ENCODE measurements at regions not wholly inside any gene's neighbourhood (a gene's known extent, or its start where the extent isn't known, plus 50 kb on each side); places are given as distances from the start of the nearest gene placed in this dataset.

DNA sequence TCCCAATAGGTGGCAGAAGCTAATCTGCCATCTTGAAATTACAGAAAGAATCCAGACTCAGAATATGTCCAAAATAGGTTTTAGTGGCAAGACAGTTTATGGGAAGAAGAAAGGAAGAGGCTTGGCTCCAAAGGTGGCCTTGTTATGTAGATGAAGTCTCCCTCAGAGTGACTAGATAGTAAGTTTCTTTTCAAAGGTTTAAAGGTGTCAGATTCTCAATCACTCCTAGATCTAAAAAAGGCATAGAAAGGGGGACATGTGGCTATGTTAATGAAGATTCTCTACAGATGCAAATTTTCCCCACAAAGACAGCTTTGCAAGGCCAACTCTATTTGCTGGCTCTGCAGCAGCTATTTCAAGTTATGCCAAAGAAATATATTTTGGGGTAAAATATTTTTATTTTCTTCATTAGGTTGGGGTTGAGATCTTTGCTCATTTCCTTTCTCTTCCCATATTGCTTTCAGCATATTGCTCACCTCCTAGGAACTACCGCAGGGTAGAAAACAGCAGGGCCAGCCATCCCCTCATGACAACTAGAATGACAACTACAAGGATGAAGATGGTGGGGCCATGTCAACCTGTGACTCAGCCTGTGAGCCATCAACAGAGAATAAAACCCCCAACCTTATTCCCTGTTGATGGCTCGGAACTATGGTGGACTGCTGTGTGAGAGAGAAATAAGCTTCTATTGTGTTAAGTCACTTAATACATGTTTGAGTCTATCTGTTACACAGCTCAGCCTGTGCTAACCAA is 274.0 kb upstream of the GALNT17 start:
- 94% methylated on average over 2 of the region's 2 CpGs for WGBS
- H3K27ac ChIP-seq = no peak overlapping the region
- H3K27me3 ChIP-seq (replicated peaks; ENCODE audit: insufficient read depth) = no peaks in the 10 kb centered on the region
- no peak for TF ChIP-seq POLR2A (IDR thresholded peaks at IDR 0.05)
- TF ChIP-seq POLR2AphosphoS5 (IDR thresholded peaks at IDR 0.05) = no peak
- TF ChIP-seq, protein P1, sequence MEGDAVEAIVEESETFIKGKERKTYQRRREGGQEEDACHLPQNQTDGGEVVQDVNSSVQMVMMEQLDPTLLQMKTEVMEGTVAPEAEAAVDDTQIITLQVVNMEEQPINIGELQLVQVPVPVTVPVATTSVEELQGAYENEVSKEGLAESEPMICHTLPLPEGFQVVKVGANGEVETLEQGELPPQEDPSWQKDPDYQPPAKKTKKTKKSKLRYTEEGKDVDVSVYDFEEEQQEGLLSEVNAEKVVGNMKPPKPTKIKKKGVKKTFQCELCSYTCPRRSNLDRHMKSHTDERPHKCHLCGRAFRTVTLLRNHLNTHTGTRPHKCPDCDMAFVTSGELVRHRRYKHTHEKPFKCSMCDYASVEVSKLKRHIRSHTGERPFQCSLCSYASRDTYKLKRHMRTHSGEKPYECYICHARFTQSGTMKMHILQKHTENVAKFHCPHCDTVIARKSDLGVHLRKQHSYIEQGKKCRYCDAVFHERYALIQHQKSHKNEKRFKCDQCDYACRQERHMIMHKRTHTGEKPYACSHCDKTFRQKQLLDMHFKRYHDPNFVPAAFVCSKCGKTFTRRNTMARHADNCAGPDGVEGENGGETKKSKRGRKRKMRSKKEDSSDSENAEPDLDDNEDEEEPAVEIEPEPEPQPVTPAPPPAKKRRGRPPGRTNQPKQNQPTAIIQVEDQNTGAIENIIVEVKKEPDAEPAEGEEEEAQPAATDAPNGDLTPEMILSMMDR (IDR thresholded peaks at IDR 0.05) = no peak
- no peak overlapping the region for H3K4me3 ChIP-seq
- no peaks in the 10 kb centered on the region for H3K4me1 ChIP-seq (replicated peaks)
- no peaks in the 10 kb centered on the region for H3K36me3 ChIP-seq
- no peaks in the 10 kb centered on the region for H3K9me3 ChIP-seq
- intact Hi-C loops (cut with DNase I) = loop anchor here (1.0 to 5.0 kb wide), 3 partner anchors 274 to 878 kb away; partner anchors contain the start of gene GALNT17
- DNase-seq (ENCODE audit: low spot score) = no peak

DNA sequence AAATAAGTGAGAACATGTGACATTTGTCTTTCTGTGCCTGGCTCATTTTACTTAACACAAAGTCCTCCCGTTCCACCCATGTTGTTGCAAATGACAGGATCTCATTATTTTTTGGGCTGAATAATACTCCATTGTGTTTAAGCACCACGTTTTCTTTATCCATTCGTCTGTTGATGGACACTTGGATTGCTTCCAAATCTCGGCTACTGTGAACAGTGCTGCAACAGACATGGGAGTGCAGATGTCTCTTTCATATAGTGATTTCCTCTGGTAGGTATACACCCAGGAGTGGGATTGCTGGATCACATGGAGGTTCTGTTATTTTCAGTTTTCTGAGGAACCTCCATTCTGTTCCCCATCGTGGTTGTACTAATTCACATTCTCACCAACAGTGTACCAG is 264.4 kb upstream of the GALNT17 start:
- TF ChIP-seq, protein P1 (IDR thresholded peaks at IDR 0.05) = no peak
- TF ChIP-seq POLR2AphosphoS5 (IDR thresholded peaks at IDR 0.05) (no peak), POLR2A (IDR thresholded peaks at IDR 0.05) (no peak)
- H3K9me3 ChIP-seq = no peaks in the 10 kb centered on the region
- H3K36me3 ChIP-seq = no peaks in the 10 kb centered on the region
- WGBS = 43% methylated on average over 5 of the region's 5 CpGs
- no peaks in the 10 kb centered on the region for H3K4me1 ChIP-seq (replicated peaks)
- H3K27ac ChIP-seq = no peak overlapping the region
- intact Hi-C loops (cut with DNase I) = no loop called here
- H3K4me3 ChIP-seq = no peak overlapping the region
- no peaks in the 10 kb centered on the region for H3K27me3 ChIP-seq (replicated peaks; ENCODE audit: insufficient read depth)
- DNase-seq (ENCODE audit: low spot score) = no peak

DNA sequence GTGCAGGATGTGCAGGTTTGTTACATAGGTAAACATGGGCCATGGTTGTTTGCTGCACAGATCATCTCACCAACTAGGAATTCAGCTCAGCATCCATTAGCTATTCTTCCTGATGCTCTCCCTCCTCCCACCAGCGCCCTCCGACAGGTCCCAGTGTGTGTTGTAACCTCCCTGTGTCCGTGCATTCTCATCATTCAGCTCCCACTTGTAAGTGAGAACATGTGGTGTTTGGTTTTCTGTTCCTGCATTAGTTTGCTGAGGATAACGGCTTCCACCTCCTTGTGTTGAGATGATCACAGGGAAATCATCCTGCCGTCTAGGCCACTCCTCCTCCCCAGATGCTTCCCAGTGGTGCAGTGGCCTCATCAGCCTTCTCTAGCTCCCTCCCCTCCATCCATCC is 261.6 kb upstream of the GALNT17 start:
- Histone ChIP-seq H3K27me3 (replicated peaks; ENCODE audit: insufficient read depth) (no peaks in the 10 kb centered on the region), H3K9me3 (no peaks in the 10 kb centered on the region), H3K27ac (no peak overlapping the region), H3K4me3 (no peak overlapping the region), H3K4me1 (replicated peaks) (no peaks in the 10 kb centered on the region), H3K36me3 (no peaks in the 10 kb centered on the region)
- TF ChIP-seq, protein P1 (IDR thresholded peaks at IDR 0.05) = no peak
- TF ChIP-seq POLR2A (IDR thresholded peaks at IDR 0.05) (no peak), POLR2AphosphoS5 (IDR thresholded peaks at IDR 0.05) (no peak)
- intact Hi-C loops (cut with DNase I) = no loop called here
- WGBS = 63% methylated on average over 5 of the region's 5 CpGs
- DNase-seq (ENCODE audit: low spot score) = no peak

DNA sequence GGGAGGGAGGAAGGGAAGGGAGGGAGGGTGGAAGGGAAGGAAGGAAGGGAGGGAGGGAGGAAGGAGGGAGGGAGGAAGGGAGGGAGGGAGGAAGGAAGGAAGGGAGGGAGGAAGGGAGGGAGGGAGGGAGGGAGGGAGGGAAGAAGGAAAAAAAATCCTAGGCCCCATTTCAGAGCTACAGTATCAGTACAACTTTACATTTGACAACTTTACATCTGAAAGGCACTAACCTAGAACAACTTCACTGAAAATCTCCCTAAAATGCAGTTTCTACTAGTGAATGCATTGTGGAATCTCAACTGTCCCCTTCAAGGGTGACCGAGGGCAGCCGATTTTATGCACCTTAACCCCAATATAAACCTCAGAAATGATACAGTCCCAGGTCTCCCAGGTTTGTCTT is 259.8 kb upstream of the GALNT17 start:
- 43% methylated on average over 2 of the region's 2 CpGs for WGBS
- intact Hi-C loops (cut with DNase I) = no loop called here
- Histone ChIP-seq H3K36me3 (no peaks in the 10 kb centered on the region), H3K4me3 (no peak overlapping the region), H3K27ac (no peak overlapping the region), H3K27me3 (replicated peaks; ENCODE audit: insufficient read depth) (no peaks in the 10 kb centered on the region), H3K9me3 (no peaks in the 10 kb centered on the region), H3K4me1 (replicated peaks) (no peaks in the 10 kb centered on the region)
- DNase-seq (ENCODE audit: low spot score) = no peak
- no peak for TF ChIP-seq POLR2A (IDR thresholded peaks at IDR 0.05)
- TF ChIP-seq, protein P1 (IDR thresholded peaks at IDR 0.05) = no peak
- TF ChIP-seq POLR2AphosphoS5 (IDR thresholded peaks at IDR 0.05) = no peak
